Endothelial cell of umbilical vein (primary cell): ENCODE measurements at regions not wholly inside any gene's neighbourhood (a gene's known extent, or its start where the extent isn't known, plus 50 kb on each side); places are given as distances from the start of the nearest gene placed in this dataset.

Experiments
- BruUV-seq: library from RNA; stranded (reverse); fragments of 400-500 nt; replicated peaks from 2 replicates; lab custom pipeline; 2021; lab: Mats Ljungman, UMichigan
- CTCF ChIA-PET: fragments of 300-600, 350-600 bp; sonication (Branson Sonifier 250); formaldehyde crosslinking; loops from one replicate; lab custom pipeline; 2021; ENCODE audit warnings: antibody characterized with exemption, inconsistent platforms; lab: Charles Lee
- POLR2A ChIA-PET: fragments of 300-600, 350-600 bp; sonication (Branson Sonifier 250); formaldehyde crosslinking; loops from one replicate; lab custom pipeline; 2021; ENCODE audit warnings: antibody characterized with exemption, inconsistent platforms; lab: Charles Lee
- DNase-seq: peaks from one replicate; pipeline ENCODE4 v3.0.0-alpha.2; 2011; ENCODE audit warnings: low read depth, low spot score
- FAIRE-seq: peaks from 2 replicates; lab custom pipeline; 2011; peaks lifted over from hg19 to GRCh38; lab: Jason Lieb, UNC
- H2AFZ ChIP-seq: 2 replicates; pipeline ENCODE4 v1.6.0; 2012; ENCODE audit warnings: low read depth, low read length, control low read depth, inconsistent platforms
- H3K27ac ChIP-seq: 2 replicates; pipeline ENCODE4 v1.5.1; 2011; ENCODE audit warnings: low read depth, mild to moderate bottlenecking, control low read depth, low read length, moderate library complexity; ENCODE audit not compliant: insufficient read depth
- H3K27me3 ChIP-seq, 2 experiments: 2 replicates each; pipeline versions ENCODE4 v1.6.0 to v1.6.1; 2011; ENCODE audit warnings: low read length in 2 of 2, mixed read lengths in 1 of 2; ENCODE audit not compliant: control insufficient read depth in 2 of 2, insufficient read depth in 2 of 2
- H3K36me3 ChIP-seq, 2 experiments: 2 replicates in 1 of 2; 3 replicates in 1 of 2; pipeline ENCODE4 v1.5.1; 2011; ENCODE audit warnings: low read length in 2 of 2, mild to moderate bottlenecking in 1 of 2, moderate library complexity in 1 of 2; ENCODE audit not compliant: control insufficient read depth in 2 of 2, insufficient read depth in 2 of 2; ENCODE audit errors: extremely low read depth in 1 of 2
- H3K4me1 ChIP-seq: 3 replicates; pipeline ENCODE4 v1.5.1; 2011; ENCODE audit warnings: mild to moderate bottlenecking, low read length; ENCODE audit not compliant: control insufficient read depth, insufficient read depth; ENCODE audit errors: extremely low read depth
- H3K4me2 ChIP-seq: 2 replicates; pipeline ENCODE4 v1.6.1; 2011; ENCODE audit warnings: low read length, control low read depth, mixed read lengths; ENCODE audit not compliant: insufficient read depth
- H3K4me3 ChIP-seq, 3 experiments: fragments of 200-600 bp in 1 of 3; sonication (generic), shearing (Covaris generic) in 1 of 3; replicated peaks in 1 of 3; 2 replicates each; pipeline ENCODE4 v1.5.1; 2011 to 2016; ENCODE audit warnings: control low read depth in 3 of 3, low read length in 3 of 3, mild to moderate bottlenecking in 2 of 3, inconsistent platforms in 1 of 3, low read depth in 1 of 3, moderate library complexity in 1 of 3; ENCODE audit not compliant: insufficient read depth in 1 of 3
- H3K79me2 ChIP-seq: 2 replicates; pipeline ENCODE4 v1.6.0; 2012; ENCODE audit warnings: low read length, inconsistent platforms; ENCODE audit not compliant: control insufficient read depth, insufficient read depth
- H3K9ac ChIP-seq: replicated peaks from 2 replicates; pipeline ENCODE3; 2011; ENCODE audit warnings: low read length, control low read depth; ENCODE audit not compliant: insufficient read depth; ENCODE audit errors: extremely low read depth
- H3K9me1 ChIP-seq: replicated peaks from 3 replicates; pipeline ENCODE4 v1.6.0; 2011; ENCODE audit warnings: mild to moderate bottlenecking, low read length; ENCODE audit not compliant: control insufficient read depth, insufficient read depth; ENCODE audit errors: extremely low read depth
- H3K9me3 ChIP-seq: replicated peaks from 2 replicates; pipeline ENCODE4 v1.5.1; 2012; ENCODE audit warnings: low read length, inconsistent platforms; ENCODE audit not compliant: control insufficient read depth, insufficient read depth
- H4K20me1 ChIP-seq: replicated peaks from 2 replicates; pipeline ENCODE3; 2011; ENCODE audit warnings: mild to moderate bottlenecking, low read length; ENCODE audit not compliant: control insufficient read depth, insufficient read depth; ENCODE audit errors: extremely low read depth
- EZH2 ChIP-seq: IDR thresholded peaks from 2 replicates; pipeline ENCODE4 v1.6.1; 2012; ENCODE audit warnings: borderline replicate concordance, low read depth, mild to moderate bottlenecking, moderate library complexity, low read length, inconsistent platforms; ENCODE audit not compliant: severe bottlenecking
- FOS ChIP-seq: IDR thresholded peaks from 2 replicates; pipeline ENCODE4 v1.6.1; 2011; ENCODE audit warnings: mild to moderate bottlenecking, low read length, moderate library complexity, borderline replicate concordance; ENCODE audit not compliant: insufficient read depth
- GATA2 ChIP-seq: IDR thresholded peaks from 2 replicates; pipeline ENCODE4 v1.7.0; 2011; ENCODE audit warnings: low read depth, mild to moderate bottlenecking, moderate library complexity, mixed read lengths, low read length; ENCODE audit not compliant: insufficient read length, insufficient read depth
- JUN ChIP-seq: IDR thresholded peaks from 2 replicates; pipeline ENCODE4 v1.6.1; 2011; ENCODE audit warnings: borderline replicate concordance, low read depth; ENCODE audit not compliant: insufficient read length, insufficient read depth
- MYC ChIP-seq: IDR thresholded peaks from one replicate; pipeline ENCODE4 v1.6.1; 2011; ENCODE audit warnings: mild to moderate bottlenecking, low read depth, low read length
- POLR2A ChIP-seq: IDR thresholded peaks from 2 replicates; pipeline ENCODE4 v1.6.1; 2012; ENCODE audit warnings: low read depth, mild to moderate bottlenecking, control low read depth, low read length
- POLR2AphosphoS5 ChIP-seq: IDR thresholded peaks from 2 replicates; pipeline ENCODE4 v1.6.1; 2012; ENCODE audit warnings: low read depth, mild to moderate bottlenecking, control low read depth, low read length, moderate library complexity; ENCODE audit not compliant: insufficient read depth
- dilution Hi-C: fragments of 300-500 bp; cut with MboI; formaldehyde crosslinking; loops from one replicate; pipeline ENCODE4 v1.15.0; 2019; ENCODE audit warnings: low sequenced_read_pairs; ENCODE audit not compliant: extremely low pct_ligation_motif_present
- intact Hi-C: fragments of 100-400 bp; cut with micrococcal nuclease; formaldehyde crosslinking; loops from one replicate; pipeline ENCODE4 v1.10.0; 2022
- TF ChIP-seq, protein P1 (sequence below): IDR thresholded peaks from 2 replicates; pipeline ENCODE4 v1.6.1; 2011; ENCODE audit not compliant: insufficient read depth, insufficient read length
- TF ChIP-seq, protein P2 (sequence below), 2 donors: IDR thresholded peaks; 1 replicate in 1 of 2; 2 replicates in 1 of 2; pipeline ENCODE4 v1.5.1; 2011; ENCODE audit warnings: low read length in 2 of 2, mild to moderate bottlenecking in 2 of 2, moderate library complexity in 2 of 2, control low read depth in 1 of 2, inconsistent platforms in 1 of 2, low read depth in 1 of 2; ENCODE audit not compliant: insufficient read depth in 1 of 2; ENCODE audit errors: extremely low read depth in 1 of 2

DNA sequence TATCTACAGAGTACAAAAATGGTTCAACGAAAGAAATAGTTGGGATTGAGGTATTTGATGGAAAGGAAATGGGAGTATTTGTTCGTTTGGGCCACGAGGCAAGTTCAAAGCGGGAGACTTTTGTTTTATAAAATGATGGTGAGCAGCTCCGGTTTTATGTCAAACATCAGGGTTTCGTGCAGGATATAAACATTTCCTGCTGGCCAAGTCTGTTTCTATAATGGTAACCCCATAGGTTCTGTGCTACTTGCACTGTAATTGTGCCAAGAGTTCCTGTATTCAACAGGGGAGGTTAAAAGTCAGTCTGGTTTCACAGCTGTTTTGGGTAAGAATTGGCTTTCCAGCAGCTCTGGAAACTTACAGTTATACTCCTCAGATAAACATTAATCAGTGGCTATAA lies 290.3 kb upstream of the NRIP1 start:
- Histone ChIP-seq H2AFZ (peak overlapping the region; percentile 28), H3K79me2 (no peaks in the 10 kb centered on the region), H4K20me1 (no peaks in the 10 kb centered on the region), H3K27me3 (no peaks in the 10 kb centered on the region), H3K9me3 (no peaks in the 10 kb centered on the region), H3K9ac (no peak overlapping the region), H3K27ac (peak overlapping the region; percentile 17), H3K9me1 (no peaks in the 10 kb centered on the region), H3K4me3 (no peak overlapping the region), H3K4me1 (peaks cover 32% of the 10 kb centered on the region), H3K36me3 (no peaks in the 10 kb centered on the region), H3K4me2 (peak overlapping the region; percentile 63)
- TF ChIP-seq FOS (no peak), MYC (no peak), POLR2A (no peak), EZH2 (no peak), JUN (no peak), POLR2AphosphoS5 (no peak), GATA2 (no peak)
- TF ChIP-seq, protein P1, sequence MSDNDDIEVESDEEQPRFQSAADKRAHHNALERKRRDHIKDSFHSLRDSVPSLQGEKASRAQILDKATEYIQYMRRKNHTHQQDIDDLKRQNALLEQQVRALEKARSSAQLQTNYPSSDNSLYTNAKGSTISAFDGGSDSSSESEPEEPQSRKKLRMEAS, result no peak
- TF ChIP-seq, protein P2, sequence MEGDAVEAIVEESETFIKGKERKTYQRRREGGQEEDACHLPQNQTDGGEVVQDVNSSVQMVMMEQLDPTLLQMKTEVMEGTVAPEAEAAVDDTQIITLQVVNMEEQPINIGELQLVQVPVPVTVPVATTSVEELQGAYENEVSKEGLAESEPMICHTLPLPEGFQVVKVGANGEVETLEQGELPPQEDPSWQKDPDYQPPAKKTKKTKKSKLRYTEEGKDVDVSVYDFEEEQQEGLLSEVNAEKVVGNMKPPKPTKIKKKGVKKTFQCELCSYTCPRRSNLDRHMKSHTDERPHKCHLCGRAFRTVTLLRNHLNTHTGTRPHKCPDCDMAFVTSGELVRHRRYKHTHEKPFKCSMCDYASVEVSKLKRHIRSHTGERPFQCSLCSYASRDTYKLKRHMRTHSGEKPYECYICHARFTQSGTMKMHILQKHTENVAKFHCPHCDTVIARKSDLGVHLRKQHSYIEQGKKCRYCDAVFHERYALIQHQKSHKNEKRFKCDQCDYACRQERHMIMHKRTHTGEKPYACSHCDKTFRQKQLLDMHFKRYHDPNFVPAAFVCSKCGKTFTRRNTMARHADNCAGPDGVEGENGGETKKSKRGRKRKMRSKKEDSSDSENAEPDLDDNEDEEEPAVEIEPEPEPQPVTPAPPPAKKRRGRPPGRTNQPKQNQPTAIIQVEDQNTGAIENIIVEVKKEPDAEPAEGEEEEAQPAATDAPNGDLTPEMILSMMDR (IDR thresholded peaks at IDR 0.05; ENCODE audit: extremely low read depth in 1 of 2, insufficient read depth in 1 of 2, low read depth in 1 of 2, low read length in 2 of 2), result no peak
- dilution Hi-C loops, result no loop called here
- peak; percentile 93 for DNase-seq
- ChIA-PET POLR2A (no interaction called here), CTCF (no interaction called here)
- intact Hi-C loops, result loop anchor here (5.0 kb wide), 2 partner anchors 58 to 473 kb away; no protein-coding TSS in a partner anchor
- FAIRE-seq, result peak; percentile 77
- BruUV-seq, result no TSS peak
